Fibroblast of lung (primary cell): ENCODE measurements at regions not wholly inside any gene's neighbourhood (a gene's known extent, or its start where the extent isn't known, plus 50 kb on each side); places are given as distances from the start of the nearest gene placed in this dataset.
A peak's percentile ranks its signal among the peaks of the same experiment; 100 is the strongest.

Experiments
- DNase-seq, 2 donors: peaks; one replicate each; pipeline versions ENCODE4 v3.0.0 to v3.0.0-alpha.2; 2010; ENCODE audit warnings: low read depth in 2 of 2
- H2AFZ ChIP-seq: 2 replicates; pipeline ENCODE4 v1.5.1; 2012; ENCODE audit warnings: low read length, control low read depth, inconsistent platforms
- H3K27ac ChIP-seq: 2 replicates; pipeline ENCODE4 v1.5.1; 2011; ENCODE audit warnings: low read length, control low read depth; ENCODE audit not compliant: insufficient read depth
- H3K27me3 ChIP-seq: 2 replicates; pipeline ENCODE4 v1.5.1; 2011; ENCODE audit warnings: mild to moderate bottlenecking, low read length; ENCODE audit not compliant: control insufficient read depth, insufficient read depth
- H3K36me3 ChIP-seq: 2 replicates; pipeline ENCODE4 v1.5.1; 2011; ENCODE audit warnings: low read length; ENCODE audit not compliant: control insufficient read depth, insufficient read depth
- H3K4me1 ChIP-seq: 2 replicates; pipeline ENCODE4 v1.5.1; 2011; ENCODE audit warnings: low read length; ENCODE audit not compliant: control insufficient read depth, insufficient read depth; ENCODE audit errors: extremely low read depth
- H3K4me2 ChIP-seq: 2 replicates; pipeline ENCODE4 v1.5.1; 2011; ENCODE audit warnings: low read length, control low read depth; ENCODE audit not compliant: insufficient read depth; ENCODE audit errors: extremely low read depth
- H3K4me3 ChIP-seq, 4 experiments: fragments of 200-600 bp in 1 of 4; sonication (generic) in 1 of 4; replicated peaks in 1 of 4; 2 replicates each; pipeline ENCODE4 v1.5.1; 2011 to 2016; ENCODE audit warnings: low read length in 4 of 4, low read depth in 3 of 4, mild to moderate bottlenecking in 3 of 4, control low read depth in 2 of 4, inconsistent platforms in 1 of 4, mixed read lengths in 1 of 4; ENCODE audit not compliant: insufficient read depth in 1 of 4; ENCODE audit errors: control extremely low read depth in 1 of 4
- H3K79me2 ChIP-seq: 2 replicates; pipeline ENCODE4 v1.5.1; 2012; ENCODE audit warnings: mild to moderate bottlenecking, low read length, inconsistent platforms; ENCODE audit not compliant: control insufficient read depth, insufficient read depth
- H3K9ac ChIP-seq: 2 replicates; pipeline ENCODE4 v1.5.1; 2011; ENCODE audit warnings: mild to moderate bottlenecking, low read length, control low read depth; ENCODE audit not compliant: insufficient read depth
- H3K9me3 ChIP-seq: 2 replicates; pipeline ENCODE4 v1.5.1; 2012; ENCODE audit warnings: low read depth, low read length; ENCODE audit not compliant: control insufficient read depth, insufficient read depth
- H4K20me1 ChIP-seq: 2 replicates; pipeline ENCODE4 v1.5.1; 2011; ENCODE audit warnings: low read length; ENCODE audit not compliant: control insufficient read depth, insufficient read depth; ENCODE audit errors: extremely low read depth
- EZH2 ChIP-seq: IDR thresholded peaks from 2 replicates; pipeline ENCODE4 v1.5.1; 2012; ENCODE audit warnings: low read length, control low read depth, mild to moderate bottlenecking; ENCODE audit errors: missing control alignments
- TF ChIP-seq, protein P1 (sequence below), 2 donors: IDR thresholded peaks in 1 of 2; conservative IDR thresholded peaks in 1 of 2; 1 replicate in 1 of 2; 2 replicates in 1 of 2; pipeline ENCODE4 v1.5.1; 2011 to 2012; ENCODE audit warnings: low read length in 2 of 2, control low read depth in 1 of 2, inconsistent platforms in 1 of 2, low read depth in 1 of 2, mild to moderate bottlenecking in 1 of 2

DNA sequence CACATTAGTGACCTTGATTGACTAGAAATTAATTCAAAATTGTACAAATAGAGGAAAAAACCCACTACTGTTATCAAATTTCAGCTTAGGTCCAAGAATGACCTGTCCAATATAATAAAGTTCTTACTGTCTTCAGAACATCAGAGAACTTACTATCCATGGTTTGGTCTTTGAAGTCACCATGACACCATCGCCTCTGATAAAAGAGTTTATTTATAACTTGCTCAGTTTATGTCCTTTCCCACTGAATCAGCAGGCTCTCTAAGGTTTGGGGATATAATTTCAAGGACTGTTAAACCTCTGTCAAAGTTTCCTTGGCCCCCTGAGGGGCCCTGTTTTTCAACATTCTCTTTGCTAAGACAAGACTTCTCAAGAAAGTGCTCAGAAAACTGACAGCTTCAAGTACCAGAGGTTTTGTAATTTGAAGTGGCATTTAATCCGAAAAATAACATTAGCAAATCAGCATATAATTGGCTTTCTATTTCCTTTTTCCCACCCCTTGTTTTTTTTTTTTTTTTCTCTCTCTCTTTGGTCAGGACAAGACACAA is 191.7 kb upstream of the FERD3L start:
- no peaks in the 10 kb centered on the region for H3K4me1 ChIP-seq
- no peak for DNase-seq
- no peak overlapping the region for H3K4me2 ChIP-seq

DNA sequence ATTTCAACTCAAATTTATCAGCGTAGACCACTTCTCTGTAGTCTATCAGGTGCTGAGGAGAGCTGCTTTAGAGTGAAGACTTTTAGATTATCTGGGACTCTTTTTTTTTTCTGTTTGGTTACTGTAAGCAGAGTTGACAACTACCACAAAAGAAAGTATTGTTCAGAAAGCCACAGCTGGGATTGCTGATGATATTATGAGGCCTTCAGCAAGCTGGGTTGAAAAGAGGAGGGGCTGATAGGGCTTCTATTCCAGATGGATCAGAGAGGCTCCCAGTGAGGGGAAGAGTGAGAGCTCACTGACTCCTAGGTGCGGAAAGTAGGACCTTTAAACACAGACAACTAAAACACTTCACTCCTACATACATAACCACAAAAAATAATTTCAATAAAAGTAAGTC is 188.5 kb upstream of the FERD3L start:
- no peaks in the 10 kb centered on the region for H3K36me3 ChIP-seq
- no peak overlapping the region for H3K27ac ChIP-seq
- no peak overlapping the region for H3K4me2 ChIP-seq
- no peaks in the 10 kb centered on the region for H3K27me3 ChIP-seq
- H4K20me1 ChIP-seq, result no peaks in the 10 kb centered on the region
- H3K79me2 ChIP-seq, result no peaks in the 10 kb centered on the region
- no peaks in the 10 kb centered on the region for H3K4me1 ChIP-seq
- no peak overlapping the region for H2AFZ ChIP-seq
- H3K9me3 ChIP-seq, result no peaks in the 10 kb centered on the region
- DNase-seq, result no peak
- H3K4me3 ChIP-seq, result no peak overlapping the region
- no peak for TF ChIP-seq EZH2
- TF ChIP-seq, protein P1, sequence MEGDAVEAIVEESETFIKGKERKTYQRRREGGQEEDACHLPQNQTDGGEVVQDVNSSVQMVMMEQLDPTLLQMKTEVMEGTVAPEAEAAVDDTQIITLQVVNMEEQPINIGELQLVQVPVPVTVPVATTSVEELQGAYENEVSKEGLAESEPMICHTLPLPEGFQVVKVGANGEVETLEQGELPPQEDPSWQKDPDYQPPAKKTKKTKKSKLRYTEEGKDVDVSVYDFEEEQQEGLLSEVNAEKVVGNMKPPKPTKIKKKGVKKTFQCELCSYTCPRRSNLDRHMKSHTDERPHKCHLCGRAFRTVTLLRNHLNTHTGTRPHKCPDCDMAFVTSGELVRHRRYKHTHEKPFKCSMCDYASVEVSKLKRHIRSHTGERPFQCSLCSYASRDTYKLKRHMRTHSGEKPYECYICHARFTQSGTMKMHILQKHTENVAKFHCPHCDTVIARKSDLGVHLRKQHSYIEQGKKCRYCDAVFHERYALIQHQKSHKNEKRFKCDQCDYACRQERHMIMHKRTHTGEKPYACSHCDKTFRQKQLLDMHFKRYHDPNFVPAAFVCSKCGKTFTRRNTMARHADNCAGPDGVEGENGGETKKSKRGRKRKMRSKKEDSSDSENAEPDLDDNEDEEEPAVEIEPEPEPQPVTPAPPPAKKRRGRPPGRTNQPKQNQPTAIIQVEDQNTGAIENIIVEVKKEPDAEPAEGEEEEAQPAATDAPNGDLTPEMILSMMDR (conservative IDR thresholded peaks at IDR 0.05 in 1 of 2, IDR thresholded peaks at IDR 0.05 in 1 of 2; ENCODE audit: low read depth in 1 of 2, low read length in 2 of 2), result no peak
- no peak overlapping the region for H3K9ac ChIP-seq

More for the DNA sequence above, 191.7 kb upstream of the FERD3L start:
- no peak overlapping the region for H3K27ac ChIP-seq
- H3K4me3 ChIP-seq, result no peak overlapping the region
- no peak overlapping the region for H2AFZ ChIP-seq
- H3K9me3 ChIP-seq, result no peaks in the 10 kb centered on the region
- H3K79me2 ChIP-seq, result no peaks in the 10 kb centered on the region
- no peak overlapping the region for H3K9ac ChIP-seq
- H3K36me3 ChIP-seq, result no peaks in the 10 kb centered on the region
- no peaks in the 10 kb centered on the region for H4K20me1 ChIP-seq
- TF ChIP-seq, protein P1 (conservative IDR thresholded peaks at IDR 0.05 in 1 of 2, IDR thresholded peaks at IDR 0.05 in 1 of 2; ENCODE audit: low read depth in 1 of 2, low read length in 2 of 2), result no peak
- no peak for TF ChIP-seq EZH2
- H3K27me3 ChIP-seq, result no peaks in the 10 kb centered on the region

DNA sequence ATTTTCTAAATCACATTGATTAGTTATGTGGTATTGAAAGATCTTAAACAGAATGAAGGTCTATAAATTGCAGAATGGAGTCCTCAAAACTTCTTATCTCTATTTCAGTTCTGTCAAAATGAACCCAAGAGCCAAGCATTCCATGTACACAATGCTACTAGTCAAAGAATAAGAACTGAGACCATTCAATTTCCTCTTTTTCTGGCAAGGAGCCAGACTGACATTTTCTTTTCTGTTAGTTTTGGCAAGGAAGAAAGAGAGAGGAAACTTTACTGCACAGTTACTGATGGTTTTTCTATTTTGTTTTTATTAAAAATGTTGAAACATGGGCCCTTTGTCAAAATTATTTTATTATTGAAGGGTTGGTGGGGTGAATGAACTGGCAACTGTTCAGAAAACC is 181.8 kb upstream of the FERD3L start:
- TF ChIP-seq, protein P1 (conservative IDR thresholded peaks at IDR 0.05 in 1 of 2, IDR thresholded peaks at IDR 0.05 in 1 of 2; ENCODE audit: low read depth in 1 of 2, low read length in 2 of 2), result no peak
- TF ChIP-seq EZH2, result no peak
- no peak overlapping the region for H3K4me2 ChIP-seq
- H3K4me1 ChIP-seq, result no peaks in the 10 kb centered on the region
- no peaks in the 10 kb centered on the region for H3K27me3 ChIP-seq
- no peaks in the 10 kb centered on the region for H3K9me3 ChIP-seq
- no peaks in the 10 kb centered on the region for H3K79me2 ChIP-seq
- no peak overlapping the region for H3K9ac ChIP-seq
- H2AFZ ChIP-seq, result no peak overlapping the region
- H3K36me3 ChIP-seq, result no peaks in the 10 kb centered on the region
- peak; percentile 50 for DNase-seq
- no peak overlapping the region for H3K27ac ChIP-seq
- no peak overlapping the region for H3K4me3 ChIP-seq
- H4K20me1 ChIP-seq, result no peaks in the 10 kb centered on the region
